Muscle layer of duodenum (tissue), 2 donors: ENCODE measurements at regions not wholly inside any gene's neighbourhood (a gene's known extent, or its start where the extent isn't known, plus 50 kb on each side); places are given as distances from the start of the nearest gene placed in this dataset.

Source experiments
- H3K27ac ChIP-seq: one replicate; pipeline ENCODE4 v1.7.0; 2013; ENCODE audit warnings: mild to moderate bottlenecking, low read length
- H3K27me3 ChIP-seq: one replicate; pipeline ENCODE4 v1.7.0; 2013; ENCODE audit warnings: low read depth, mild to moderate bottlenecking, control low read depth, low read length
- H3K36me3 ChIP-seq, 2 donors: one replicate each; pipeline ENCODE4 v1.7.0; 2013; ENCODE audit warnings: low read length in 2 of 2, control low read depth in 1 of 2, mild to moderate bottlenecking in 1 of 2; ENCODE audit not compliant: insufficient read depth in 2 of 2, control insufficient read depth in 1 of 2
- H3K4me1 ChIP-seq, 2 donors: one replicate each; pipeline ENCODE4 v1.7.0; 2013; ENCODE audit warnings: low read length in 2 of 2, mild to moderate bottlenecking in 2 of 2, control low read depth in 1 of 2, moderate library complexity in 1 of 2; ENCODE audit not compliant: insufficient read depth in 2 of 2, control insufficient read depth in 1 of 2
- H3K4me3 ChIP-seq, 2 donors: one replicate each; pipeline ENCODE4 v1.7.0; 2013; ENCODE audit warnings: low read length in 2 of 2, low read depth in 1 of 2, mild to moderate bottlenecking in 1 of 2
- H3K9me3 ChIP-seq, 2 donors: one replicate each; pipeline ENCODE4 v1.7.0; 2013; ENCODE audit warnings: low read length in 2 of 2, control low read depth in 1 of 2, mild to moderate bottlenecking in 1 of 2; ENCODE audit not compliant: control insufficient read depth in 1 of 2
- donor health status: healthy.

DNA sequence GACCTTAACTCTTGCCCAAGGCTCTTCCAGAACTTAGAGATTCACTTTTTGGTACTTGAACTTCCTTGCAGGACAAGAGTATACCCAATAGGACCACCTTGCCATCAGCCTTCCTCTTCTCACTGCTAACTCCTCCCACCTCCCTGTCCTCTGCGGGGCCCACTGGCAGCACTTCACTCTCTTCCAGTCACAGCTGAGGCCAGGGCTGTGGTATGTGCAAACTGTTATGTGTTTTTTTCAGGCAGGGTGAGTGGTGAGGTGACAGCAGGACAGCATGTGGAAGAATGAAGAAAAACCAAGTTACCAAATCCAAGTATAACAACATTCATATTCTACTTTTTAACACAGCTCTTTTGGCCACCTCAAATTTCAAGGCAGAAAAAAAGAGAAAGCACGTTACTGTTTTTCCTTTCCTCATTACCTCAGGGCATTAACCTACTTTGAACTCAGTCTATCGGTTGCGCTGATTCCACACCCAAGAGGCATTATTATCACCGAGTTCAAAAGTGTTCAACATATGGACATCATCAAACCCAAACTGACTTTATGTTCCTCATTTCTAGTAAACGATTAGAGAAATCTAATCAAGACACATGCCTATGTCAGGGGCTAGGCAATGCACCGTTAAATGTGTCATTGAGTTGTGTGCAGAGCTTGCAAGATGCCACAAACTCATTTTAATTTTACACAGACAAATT, 605.2 kb upstream of the SYT4 start:
- no peaks in the 10 kb centered on the region for H3K9me3 ChIP-seq
- no peak overlapping the region for H3K27ac ChIP-seq
- no peaks in the 10 kb centered on the region for H3K27me3 ChIP-seq
- no peak overlapping the region for H3K4me3 ChIP-seq
- H3K36me3 ChIP-seq = no peaks in the 10 kb centered on the region
- H3K4me1 ChIP-seq = no peaks in the 10 kb centered on the region

- Histone ChIP-seq H3K4me1 (no peaks in the 10 kb centered on the region), H3K36me3 (no peaks in the 10 kb centered on the region), H3K27ac (no peak overlapping the region), H3K9me3 (no peaks in the 10 kb centered on the region), H3K4me3 (no peak overlapping the region), H3K27me3 (no peaks in the 10 kb centered on the region)
Measured at GRCh38 chr18:43883886-43884285, 606.6 kb upstream of the SYT4 start.

DNA sequence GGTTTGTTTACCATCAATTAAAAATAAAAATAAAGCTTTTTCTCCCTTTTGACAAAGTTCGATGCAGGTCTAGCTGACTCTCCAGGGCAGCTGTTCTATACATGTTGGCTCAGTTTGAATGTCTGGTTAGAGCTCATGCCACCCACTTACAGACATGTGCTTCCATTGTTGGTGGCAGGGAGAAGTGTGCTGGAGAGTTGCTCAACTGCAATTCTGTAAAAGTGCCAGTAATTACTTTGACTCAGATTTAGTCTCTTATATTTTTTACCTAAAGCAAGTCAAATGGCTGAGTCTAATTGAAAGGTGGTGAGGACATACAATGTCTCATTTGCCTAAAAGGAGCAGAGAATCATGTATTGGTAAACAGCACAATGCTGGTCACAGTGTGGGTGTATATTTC, 609.1 kb upstream of the SYT4 start:
- no peak overlapping the region for H3K4me3 ChIP-seq
- H3K4me1 ChIP-seq = no peaks in the 10 kb centered on the region
- H3K27ac ChIP-seq = no peak overlapping the region
- no peaks in the 10 kb centered on the region for H3K27me3 ChIP-seq
- no peaks in the 10 kb centered on the region for H3K9me3 ChIP-seq
- H3K36me3 ChIP-seq = no peaks in the 10 kb centered on the region

DNA sequence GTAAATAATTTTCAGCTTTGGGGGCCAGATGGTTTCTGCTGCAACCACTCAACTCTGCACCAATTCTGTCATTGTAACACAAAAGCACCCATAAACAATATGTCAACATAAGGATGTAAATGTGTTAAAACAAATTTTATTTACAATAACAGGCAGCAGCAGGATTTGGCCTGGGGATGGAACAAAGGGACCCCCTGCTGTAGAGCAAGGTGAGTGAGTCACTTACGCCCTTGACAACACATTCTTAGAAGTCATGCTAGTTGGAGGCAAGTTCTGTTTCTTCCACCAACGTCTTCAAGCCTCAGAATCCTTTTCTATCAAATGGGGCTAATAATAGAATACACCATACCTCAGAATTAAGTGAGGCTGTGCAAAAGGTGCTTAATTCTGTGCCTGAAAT, 610.2 kb upstream of the SYT4 start:
- Histone ChIP-seq H3K27me3 (no peaks in the 10 kb centered on the region), H3K36me3 (no peaks in the 10 kb centered on the region), H3K4me1 (no peaks in the 10 kb centered on the region), H3K27ac (no peak overlapping the region), H3K4me3 (no peak overlapping the region), H3K9me3 (no peaks in the 10 kb centered on the region)

GRCh38 chr18:43888598-43888997, 611.3 kb upstream of the SYT4 start:
- Histone ChIP-seq H3K36me3 (no peaks in the 10 kb centered on the region), H3K27ac (no peak overlapping the region), H3K9me3 (no peaks in the 10 kb centered on the region), H3K4me1 (no peaks in the 10 kb centered on the region), H3K4me3 (no peak overlapping the region), H3K27me3 (no peaks in the 10 kb centered on the region)

DNA sequence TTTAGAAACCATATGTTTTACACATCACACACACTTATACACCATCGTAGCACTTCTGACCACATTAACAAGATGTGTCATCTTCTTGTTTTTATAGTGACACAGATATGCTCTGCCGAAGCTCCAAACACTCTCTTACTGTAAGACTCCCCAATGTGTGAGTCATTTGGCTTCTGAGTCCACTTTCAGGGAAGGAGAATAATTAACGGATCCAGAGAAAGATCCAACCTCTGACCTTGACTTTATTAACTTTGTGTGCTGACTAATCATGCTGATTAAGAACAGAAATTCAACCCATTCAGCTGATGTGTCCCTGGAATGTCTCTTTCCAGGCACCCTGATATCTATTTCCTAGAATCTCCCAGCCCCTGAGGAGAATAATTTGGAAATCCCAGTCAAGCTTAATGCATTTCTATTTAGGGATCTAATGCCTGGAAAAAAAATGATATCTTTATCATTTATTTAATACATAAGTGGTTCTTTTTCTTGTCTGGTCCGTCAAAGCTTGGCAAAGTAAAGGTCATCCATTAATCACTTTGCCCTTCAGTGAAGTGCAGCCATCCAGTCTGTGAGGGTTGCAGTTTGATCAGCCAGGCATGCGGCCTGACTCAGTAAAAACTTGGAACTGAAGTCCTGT, 615.8 kb upstream of the SYT4 start:
- Histone ChIP-seq H3K27me3 (no peaks in the 10 kb centered on the region), H3K36me3 (no peaks in the 10 kb centered on the region), H3K9me3 (no peaks in the 10 kb centered on the region), H3K27ac (no peak overlapping the region), H3K4me1 (no peaks in the 10 kb centered on the region), H3K4me3 (no peak overlapping the region)

- no peaks in the 10 kb centered on the region for H3K9me3 ChIP-seq
- no peaks in the 10 kb centered on the region for H3K27me3 ChIP-seq
- no peak overlapping the region for H3K4me3 ChIP-seq
- no peak overlapping the region for H3K27ac ChIP-seq
- no peaks in the 10 kb centered on the region for H3K36me3 ChIP-seq
- no peaks in the 10 kb centered on the region for H3K4me1 ChIP-seq
Measured at GRCh38 chr18:43904209-43904837, 627.0 kb upstream of the SYT4 start.

DNA sequence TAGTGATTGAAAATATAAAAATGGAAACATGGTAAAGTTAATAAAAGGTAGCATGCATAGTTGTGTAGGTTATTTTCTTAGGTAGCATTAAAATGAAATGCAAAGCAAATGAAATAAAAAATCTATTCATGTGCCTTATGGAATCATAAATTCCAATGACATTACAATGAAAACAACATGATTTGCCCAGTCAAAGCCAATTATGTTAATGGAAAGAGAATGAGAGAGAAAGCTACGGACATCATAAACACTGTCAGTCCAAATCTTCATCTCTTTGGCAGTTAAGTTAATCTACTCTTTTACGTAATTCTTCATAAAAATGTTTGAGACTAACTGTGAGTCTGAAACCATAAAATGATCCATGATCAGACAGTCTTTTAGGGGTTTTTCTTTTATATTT, 636.7 kb upstream of the SYT4 start:
- Histone ChIP-seq H3K27me3 (no peaks in the 10 kb centered on the region), H3K4me1 (no peaks in the 10 kb centered on the region), H3K27ac (no peak overlapping the region), H3K36me3 (no peaks in the 10 kb centered on the region), H3K4me3 (no peak overlapping the region), H3K9me3 (no peaks in the 10 kb centered on the region)

DNA sequence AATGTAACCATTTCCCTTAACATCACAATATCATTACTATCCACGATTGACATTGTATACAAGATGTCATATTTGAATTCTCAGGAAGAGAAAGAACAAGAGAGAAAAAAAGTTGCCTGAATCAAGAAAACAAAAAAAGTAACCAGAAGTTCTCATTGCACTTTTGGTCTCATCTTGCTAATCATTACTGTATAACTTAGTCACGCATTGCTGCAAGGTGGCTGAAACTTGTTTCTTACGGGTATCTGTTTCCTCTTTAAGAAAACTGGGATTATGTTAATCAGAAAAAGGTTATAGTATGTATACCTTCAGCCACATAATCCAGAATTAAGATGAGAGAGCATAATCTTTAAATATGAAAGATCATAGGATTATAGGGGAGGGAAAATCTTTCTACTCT, 639.7 kb upstream of the SYT4 start:
- Histone ChIP-seq H3K4me3 (no peak overlapping the region), H3K36me3 (no peaks in the 10 kb centered on the region), H3K27me3 (no peaks in the 10 kb centered on the region), H3K4me1 (no peaks in the 10 kb centered on the region), H3K9me3 (no peaks in the 10 kb centered on the region), H3K27ac (no peak overlapping the region)

- H3K27ac ChIP-seq = no peak overlapping the region
- no peak overlapping the region for H3K4me3 ChIP-seq
- no peaks in the 10 kb centered on the region for H3K9me3 ChIP-seq
- no peaks in the 10 kb centered on the region for H3K36me3 ChIP-seq
- no peaks in the 10 kb centered on the region for H3K27me3 ChIP-seq
- no peaks in the 10 kb centered on the region for H3K4me1 ChIP-seq
Measured at GRCh38 chr18:43917520-43917919, 640.2 kb upstream of the SYT4 start.

GRCh38 chr18:43919551-43919950, 642.3 kb upstream of the SYT4 start:
- H3K4me3 ChIP-seq = no peak overlapping the region

More at GRCh38 chr18:43919551-43919950, 642.3 kb upstream of the SYT4 start:
- H3K4me1 ChIP-seq = no peaks in the 10 kb centered on the region
- H3K27ac ChIP-seq = no peak overlapping the region
- no peaks in the 10 kb centered on the region for H3K9me3 ChIP-seq
- no peaks in the 10 kb centered on the region for H3K36me3 ChIP-seq
- no peaks in the 10 kb centered on the region for H3K27me3 ChIP-seq
